ENCODE measurements at regions not wholly inside any gene's neighbourhood (a gene's known extent, or its start where the extent isn't known, plus 50 kb on each side); places are given as distances from the start of the nearest gene placed in this dataset.

DNA sequence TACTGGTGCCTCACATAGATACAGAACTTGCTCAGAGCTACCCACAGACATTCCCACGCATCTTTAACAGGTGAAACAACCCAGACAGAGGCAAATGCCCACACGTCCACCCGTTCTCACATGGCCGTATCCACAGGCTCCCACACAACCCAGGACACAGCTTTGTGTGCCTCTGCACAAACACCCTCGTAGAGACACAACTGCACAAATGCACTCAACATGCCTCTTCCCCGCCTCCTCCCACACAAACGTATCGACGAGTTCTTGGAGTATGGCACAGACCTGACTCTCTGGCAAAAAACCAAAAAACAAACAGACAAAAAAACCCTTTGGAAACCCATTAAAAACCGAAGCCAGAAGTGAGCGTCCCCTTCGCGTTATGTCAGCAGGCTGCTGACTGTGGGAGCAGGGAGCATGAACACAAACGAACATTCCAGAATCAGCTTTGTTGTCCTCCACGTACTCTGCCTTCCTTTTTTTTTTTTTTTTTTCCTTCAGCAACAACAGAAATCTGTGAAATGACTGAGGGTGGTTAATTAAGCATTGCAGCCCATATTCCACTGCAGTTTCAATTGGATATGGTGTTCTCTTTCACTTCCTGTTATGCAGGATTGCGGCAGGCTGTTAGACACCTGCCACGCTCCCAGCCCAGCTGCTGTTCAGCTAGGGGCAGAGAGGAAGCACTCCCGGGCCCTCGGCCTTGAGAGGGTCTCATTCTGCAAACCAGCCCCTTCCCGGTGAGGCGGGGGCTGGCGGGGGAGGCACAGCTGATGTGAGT, 313.7 kb downstream of the MAF start:
- no peak overlapping the region for H3K4me2 ChIP-seq (ENCODE audit: low read length)
- no peaks in the 10 kb centered on the region for H3K27me3 ChIP-seq (ENCODE audit: insufficient read depth, low read length)
- no peak overlapping the region for H2AFZ ChIP-seq (ENCODE audit: low read depth, low read length, poor library complexity, severe bottlenecking)
- H3K79me2 ChIP-seq (ENCODE audit: insufficient read depth, low read length): no peaks in the 10 kb centered on the region
- no peaks in the 10 kb centered on the region for H4K20me1 ChIP-seq (ENCODE audit: insufficient read depth)
- no peaks in the 10 kb centered on the region for H3K4me1 ChIP-seq (ENCODE audit: control insufficient read depth in 1 of 2, insufficient read depth in 2 of 2, low read length in 2 of 2)
- POLR2A ChIA-PET: no interaction called here
- no peaks in the 10 kb centered on the region for H3K9me2 ChIP-seq (ENCODE audit: insufficient read depth)
- TF ChIP-seq JUND (IDR thresholded peaks at IDR 0.05): no peak
- TF ChIP-seq FOSL1 (IDR thresholded peaks at IDR 0.05; ENCODE audit: low read depth): no peak
- H3K27ac ChIP-seq (ENCODE audit: low read depth, low read length): no peak overlapping the region
- RAD21 ChIA-PET (ENCODE audit: low non-redundant PET in 1 of 2, low total read pairs in 2 of 2, uncharacterized antibody in 2 of 2, unreplicated experiment in 2 of 2): no interaction called here
- no peak overlapping the region for H3K9ac ChIP-seq (ENCODE audit: low read length)
- no peak for DNase-seq (ENCODE audit: low read depth, low spot score)
- no peak for ATAC-seq
- no TSS peak for BruUV-seq (replicated peaks)
- peaks cover 0 to 38% of the 10 kb centered on the region in 2 experiments; a peak in 2 of 4 replicates for H3K9me3 ChIP-seq (ENCODE audit: control insufficient read depth in 1 of 2, insufficient read depth in 1 of 2, low read depth in 1 of 2, low read length in 2 of 2)
- intact Hi-C loops (cut with micrococcal nuclease): no loop called here
- H3K36me3 ChIP-seq (ENCODE audit: control insufficient read depth in 1 of 2, insufficient read depth in 2 of 2, low read length in 2 of 2): no peaks in the 10 kb centered on the region
- H3K4me3 ChIP-seq (replicated peaks in 1 of 2; ENCODE audit: low read depth in 1 of 2, low read length in 2 of 2): no peak overlapping the region
- CTCF ChIA-PET: no interaction called here

- no peaks in the 10 kb centered on the region for H3K9me2 ChIP-seq (ENCODE audit: insufficient read depth)
- H3K27ac ChIP-seq (ENCODE audit: low read depth, low read length): no peak overlapping the region
- no peaks in the 10 kb centered on the region for H4K20me1 ChIP-seq (ENCODE audit: insufficient read depth)
- H3K4me3 ChIP-seq (replicated peaks in 1 of 2; ENCODE audit: low read depth in 1 of 2, low read length in 2 of 2): no peak overlapping the region
- H3K9me3 ChIP-seq (ENCODE audit: control insufficient read depth in 1 of 2, insufficient read depth in 1 of 2, low read depth in 1 of 2, low read length in 2 of 2): peaks cover 2 to 21% of the 10 kb centered on the region in 2 experiments; a peak in 2 of 4 replicates
- TF ChIP-seq CEBPB (IDR thresholded peaks at IDR 0.05; ENCODE audit: low read depth): no peak
- no peaks in the 10 kb centered on the region for H3K4me1 ChIP-seq (ENCODE audit: control insufficient read depth in 1 of 2, insufficient read depth in 2 of 2, low read length in 2 of 2)
- H3K27me3 ChIP-seq (ENCODE audit: insufficient read depth, low read length): no peaks in the 10 kb centered on the region
- no peaks in the 10 kb centered on the region for H3K79me2 ChIP-seq (ENCODE audit: insufficient read depth, low read length)
- no peaks in the 10 kb centered on the region for H3K36me3 ChIP-seq (ENCODE audit: control insufficient read depth in 1 of 2, insufficient read depth in 2 of 2, low read length in 2 of 2)
- H2AFZ ChIP-seq (ENCODE audit: low read depth, low read length, poor library complexity, severe bottlenecking): no peak overlapping the region
- intact Hi-C loops (cut with micrococcal nuclease): no loop called here
- BruUV-seq (replicated peaks): no TSS peak
- no peak for ATAC-seq
- ChIA-PET CTCF (no interaction called here), POLR2A (no interaction called here), RAD21 (ENCODE audit: low non-redundant PET in 1 of 2, low total read pairs in 2 of 2, uncharacterized antibody in 2 of 2, unreplicated experiment in 2 of 2) (no interaction called here)
- H3K9ac ChIP-seq (ENCODE audit: low read length): no peak overlapping the region
- H3K4me2 ChIP-seq (ENCODE audit: low read length): no peak overlapping the region
- no peak for DNase-seq (ENCODE audit: low read depth, low spot score)
Observed at GRCh38 chr16:79284766-79285165, 315.8 kb downstream of the MAF start.
